LNCaP clone FGC (cell line): ENCODE measurements at regions not wholly inside any gene's neighbourhood (a gene's known extent, or its start where the extent isn't known, plus 50 kb on each side); places are given as distances from the start of the nearest gene placed in this dataset.

Source experiments
- DNase-seq: peaks from one replicate; pipeline ENCODE4 v3.0.0-alpha.2; 2011; ENCODE audit warnings: low read depth
- H3K4me3 ChIP-seq: 2 replicates; pipeline ENCODE4 v1.5.1; 2011; ENCODE audit warnings: mild to moderate bottlenecking, low read depth, low read length, control low read depth
- TF ChIP-seq, protein P1 (sequence below): IDR thresholded peaks from 2 replicates; pipeline ENCODE4 v1.5.1; 2012; ENCODE audit warnings: mild to moderate bottlenecking; ENCODE audit not compliant: control insufficient read depth, insufficient read depth; ENCODE audit errors: extremely low read depth

DNA sequence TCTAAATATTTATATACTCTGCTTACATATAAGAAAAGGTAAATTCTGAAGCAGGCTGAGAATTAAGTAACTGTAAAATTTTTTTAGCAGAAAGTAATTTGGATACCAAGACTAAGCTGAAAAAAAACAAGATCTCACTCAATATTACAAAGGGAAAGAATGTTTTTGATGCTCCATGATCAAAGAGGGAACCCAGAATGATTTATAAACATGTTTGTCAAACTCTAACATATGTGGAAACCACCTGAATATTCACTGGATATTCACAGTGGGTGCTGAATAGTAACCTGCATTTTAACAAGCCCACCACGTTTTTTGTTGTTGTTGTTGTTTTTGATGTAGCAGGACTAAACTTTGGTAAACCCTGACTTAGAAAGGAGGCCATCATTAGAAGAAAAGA lies 324.9 kb upstream of the GATB start:
- no peak overlapping the region for H3K4me3 ChIP-seq
- no peak for DNase-seq
- TF ChIP-seq, protein P1, sequence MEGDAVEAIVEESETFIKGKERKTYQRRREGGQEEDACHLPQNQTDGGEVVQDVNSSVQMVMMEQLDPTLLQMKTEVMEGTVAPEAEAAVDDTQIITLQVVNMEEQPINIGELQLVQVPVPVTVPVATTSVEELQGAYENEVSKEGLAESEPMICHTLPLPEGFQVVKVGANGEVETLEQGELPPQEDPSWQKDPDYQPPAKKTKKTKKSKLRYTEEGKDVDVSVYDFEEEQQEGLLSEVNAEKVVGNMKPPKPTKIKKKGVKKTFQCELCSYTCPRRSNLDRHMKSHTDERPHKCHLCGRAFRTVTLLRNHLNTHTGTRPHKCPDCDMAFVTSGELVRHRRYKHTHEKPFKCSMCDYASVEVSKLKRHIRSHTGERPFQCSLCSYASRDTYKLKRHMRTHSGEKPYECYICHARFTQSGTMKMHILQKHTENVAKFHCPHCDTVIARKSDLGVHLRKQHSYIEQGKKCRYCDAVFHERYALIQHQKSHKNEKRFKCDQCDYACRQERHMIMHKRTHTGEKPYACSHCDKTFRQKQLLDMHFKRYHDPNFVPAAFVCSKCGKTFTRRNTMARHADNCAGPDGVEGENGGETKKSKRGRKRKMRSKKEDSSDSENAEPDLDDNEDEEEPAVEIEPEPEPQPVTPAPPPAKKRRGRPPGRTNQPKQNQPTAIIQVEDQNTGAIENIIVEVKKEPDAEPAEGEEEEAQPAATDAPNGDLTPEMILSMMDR: no peak

- no peak overlapping the region for H3K4me3 ChIP-seq
- TF ChIP-seq, protein P1: no peak
- DNase-seq: no peak
Observed at GRCh38 chr4:152083338-152083737, 322.5 kb upstream of the GATB start.

DNA sequence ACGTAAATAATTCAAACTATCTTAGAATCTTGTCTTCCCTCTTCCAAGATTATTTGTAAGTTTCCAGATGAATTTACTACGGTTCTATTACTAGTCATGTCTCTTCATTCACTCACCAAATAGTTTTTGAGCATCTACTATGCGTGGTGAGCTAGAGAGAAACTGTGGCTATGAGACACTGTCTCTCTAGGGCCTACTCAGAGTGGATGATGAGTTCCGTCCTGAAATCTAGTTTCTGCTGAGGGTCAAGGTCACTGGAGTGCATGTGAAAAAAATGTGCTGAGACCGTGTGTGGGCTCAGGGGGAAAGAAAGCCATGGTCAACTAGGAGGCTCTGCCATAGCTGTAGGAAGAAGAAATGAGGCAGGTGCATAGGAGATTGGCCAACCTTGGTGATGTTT lies 320.2 kb upstream of the GATB start:
- TF ChIP-seq, protein P1: no peak
- DNase-seq: no peak
- no peak overlapping the region for H3K4me3 ChIP-seq

DNA sequence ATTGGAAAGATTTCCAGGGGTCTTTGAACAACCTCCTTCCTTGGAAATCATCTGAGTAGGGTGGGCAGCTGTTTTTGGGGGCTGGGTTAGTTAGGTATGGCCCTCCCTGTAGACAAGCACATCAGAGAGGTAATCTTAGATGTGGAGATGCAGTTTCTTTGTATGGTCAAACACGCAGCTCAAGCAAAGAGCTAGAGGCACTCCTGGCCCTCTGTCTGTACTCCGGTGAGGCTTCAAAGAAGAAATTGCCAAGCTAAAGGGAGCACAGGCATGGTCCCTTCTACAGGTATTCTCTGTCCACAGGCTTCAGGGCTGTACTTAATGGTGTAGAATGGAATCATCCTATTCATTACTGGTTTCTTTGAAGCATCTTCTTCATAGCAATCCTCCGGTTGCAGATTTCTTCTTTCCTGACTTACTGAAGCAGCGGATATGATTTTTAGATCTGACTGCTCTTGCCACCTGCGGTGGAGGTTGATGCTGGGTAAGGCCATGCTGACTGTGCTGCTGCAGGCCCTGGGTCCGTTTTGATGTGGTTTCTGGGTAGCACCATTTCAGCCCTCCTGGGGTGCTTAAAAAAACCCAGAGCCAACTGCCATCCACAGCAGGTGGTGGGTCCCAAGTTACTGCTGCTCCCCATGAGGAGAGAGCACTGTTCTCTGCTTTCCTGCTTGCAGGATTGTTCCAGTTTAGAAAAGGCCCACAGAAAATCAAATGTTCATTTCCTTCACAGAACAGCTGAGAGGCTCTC lies 318.9 kb upstream of the GATB start:
- DNase-seq: no peak
- H3K4me3 ChIP-seq: no peak overlapping the region
- TF ChIP-seq, protein P1: no peak

- TF ChIP-seq, protein P1: no peak
- no peak overlapping the region for H3K4me3 ChIP-seq
- no peak for DNase-seq
Observed at GRCh38 chr4:152079079-152079478, 318.3 kb upstream of the GATB start.

GRCh38 chr4:152077582-152077981 lies 316.8 kb upstream of the GATB start:
- TF ChIP-seq, protein P1: no peak
- no peak overlapping the region for H3K4me3 ChIP-seq
- DNase-seq: no peak

- no peak overlapping the region for H3K4me3 ChIP-seq
- no peak for DNase-seq
- TF ChIP-seq, protein P1: no peak
Observed at GRCh38 chr4:152075253-152075928, 314.6 kb upstream of the GATB start.
